Stimulated activated CD8-positive, alpha-beta memory T cell treated with anti-CD3 and anti-CD28 coated beads, Interleukin-15, amount 100 ng/mL, for 48 hours (primary cell): ENCODE measurements at regions not wholly inside any gene's neighbourhood (a gene's known extent, or its start where the extent isn't known, plus 50 kb on each side); places are given as distances from the start of the nearest gene placed in this dataset.

ENCODE experiments used
- DNase-seq, 2 donors: peaks; one replicate each; pipeline ENCODE4 v3.0.0-alpha.2; 2020; ENCODE audit warnings: low read depth in 2 of 2

DNA sequence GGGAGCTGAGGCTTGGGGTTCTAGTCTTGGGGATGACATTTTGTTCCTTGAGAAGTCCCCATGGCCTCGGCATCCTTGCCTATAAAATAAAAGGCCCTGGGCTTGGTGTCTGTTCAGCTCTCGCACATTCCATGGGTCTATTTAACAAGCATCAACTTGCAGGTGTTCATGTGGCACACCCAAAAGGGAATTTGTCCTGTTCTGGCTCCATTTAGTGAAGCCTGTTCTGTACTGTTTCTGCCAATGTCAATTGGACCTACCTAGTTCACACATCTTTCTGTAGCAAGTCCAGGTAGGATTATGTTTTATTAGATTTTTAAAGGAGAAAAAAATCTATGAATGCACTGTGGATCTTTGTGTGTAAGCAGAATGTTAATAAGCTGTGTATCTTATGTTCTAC is 262.0 kb downstream of the HIVEP2 start:
- no peak for DNase-seq

DNA sequence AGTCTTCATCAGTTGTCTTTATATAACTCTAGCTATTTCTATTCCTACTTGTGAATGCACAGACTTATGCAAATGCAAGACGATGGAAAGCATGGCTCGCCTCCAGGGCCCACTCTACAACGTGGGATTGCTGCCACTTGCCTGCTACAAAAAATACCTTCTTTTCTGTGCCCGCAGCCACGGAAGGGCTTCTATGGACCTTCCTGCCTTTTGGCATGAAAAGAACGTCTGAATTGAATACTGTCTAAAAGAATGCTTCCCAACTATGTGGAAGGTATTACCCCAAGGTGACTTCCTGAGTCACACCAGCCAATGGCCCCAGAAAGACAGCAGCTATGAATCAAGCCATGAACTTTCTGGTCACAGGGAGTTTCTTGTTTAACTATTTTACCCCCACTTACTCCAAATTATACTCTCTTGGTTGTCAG is 261.2 kb downstream of the HIVEP2 start:
- DNase-seq, result no peak

DNA sequence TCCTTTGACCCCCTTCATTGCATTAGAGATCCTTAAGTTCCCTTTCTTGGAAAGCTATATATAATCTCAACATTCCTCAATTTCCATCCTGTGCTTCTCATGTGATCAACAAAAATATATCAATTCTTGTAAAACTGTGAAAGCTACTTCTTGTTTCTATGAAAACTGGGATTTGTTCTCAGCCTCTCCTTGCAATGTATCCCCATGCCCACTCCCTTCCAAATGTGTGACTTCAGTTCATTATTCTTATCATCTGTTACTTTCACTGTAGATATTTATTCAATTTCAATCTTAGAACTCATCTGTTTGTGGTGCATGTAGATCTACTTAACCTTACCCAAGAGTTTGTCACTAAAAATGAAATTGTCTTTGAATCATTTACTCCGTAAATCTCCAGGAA is 260.6 kb downstream of the HIVEP2 start:
- no peak for DNase-seq

DNA sequence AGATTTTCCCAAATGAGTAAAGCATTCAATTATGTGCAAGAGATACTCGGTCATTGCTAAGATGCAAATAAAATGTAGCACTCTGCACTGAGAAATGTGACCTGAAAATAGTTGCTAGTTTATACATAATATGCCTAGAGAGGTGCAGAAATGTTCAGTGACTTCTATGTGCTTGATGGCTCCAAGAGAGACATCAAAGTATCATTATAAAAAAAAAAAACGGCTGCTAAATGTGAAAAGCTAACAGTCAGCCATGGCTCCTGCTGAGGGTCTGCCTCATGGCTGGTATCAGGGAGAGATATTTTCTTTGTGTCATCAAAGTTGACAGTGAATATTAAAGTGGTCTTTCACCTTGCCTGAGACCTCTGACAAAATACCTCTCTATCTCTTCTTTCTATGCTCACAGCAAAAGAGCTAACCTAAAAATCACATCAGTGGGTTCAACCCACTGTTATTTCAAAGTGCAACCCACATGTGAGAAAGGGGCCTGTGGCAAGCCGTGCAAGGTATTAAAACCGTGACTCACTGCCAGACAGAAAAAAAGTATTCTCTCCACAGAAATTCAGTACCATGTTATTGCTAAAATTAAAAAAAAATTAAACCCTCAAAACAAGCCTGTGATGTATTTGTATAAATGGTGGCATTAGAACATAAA is 259.0 kb downstream of the HIVEP2 start:
- DNase-seq, result no peak

DNA sequence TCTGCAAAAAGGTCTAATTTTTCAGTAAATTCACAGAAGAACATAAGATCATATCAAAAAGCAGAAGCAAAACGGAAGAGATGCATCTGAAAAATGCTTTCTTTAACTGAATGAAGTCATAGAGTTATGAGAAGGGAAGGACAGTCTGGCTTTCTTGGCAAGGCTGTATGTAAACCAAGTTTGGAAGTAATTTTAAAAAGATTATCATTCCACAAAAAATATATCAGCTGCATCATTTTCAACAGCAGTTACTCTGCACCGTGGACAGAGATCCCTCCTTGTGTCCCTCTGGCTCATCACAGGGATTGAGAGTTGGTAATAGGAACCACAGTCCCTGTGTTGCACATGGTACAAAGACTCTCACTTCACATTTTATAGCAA is 258.5 kb downstream of the HIVEP2 start:
- no peak for DNase-seq

DNA sequence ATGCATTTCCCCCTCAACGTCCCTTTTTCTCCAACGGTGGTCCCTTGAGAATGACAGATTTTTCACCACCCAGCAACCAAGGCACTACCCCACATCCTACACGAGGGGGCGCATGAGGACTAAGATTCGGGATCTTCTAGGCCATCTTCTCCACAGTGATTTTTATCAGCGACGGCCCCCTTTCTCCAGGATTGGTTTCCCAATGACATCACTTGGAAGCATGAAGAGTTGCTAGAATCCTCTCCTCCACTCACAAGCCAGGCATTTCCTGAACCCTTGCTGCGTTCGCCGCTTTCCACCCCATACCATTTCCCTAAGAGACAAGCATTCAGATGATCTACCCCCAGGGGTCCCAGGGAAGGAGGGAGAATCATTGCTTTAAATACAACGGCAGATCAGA is 252.0 kb downstream of the HIVEP2 start:
- peak; percentile 22 to 24 for DNase-seq

DNA sequence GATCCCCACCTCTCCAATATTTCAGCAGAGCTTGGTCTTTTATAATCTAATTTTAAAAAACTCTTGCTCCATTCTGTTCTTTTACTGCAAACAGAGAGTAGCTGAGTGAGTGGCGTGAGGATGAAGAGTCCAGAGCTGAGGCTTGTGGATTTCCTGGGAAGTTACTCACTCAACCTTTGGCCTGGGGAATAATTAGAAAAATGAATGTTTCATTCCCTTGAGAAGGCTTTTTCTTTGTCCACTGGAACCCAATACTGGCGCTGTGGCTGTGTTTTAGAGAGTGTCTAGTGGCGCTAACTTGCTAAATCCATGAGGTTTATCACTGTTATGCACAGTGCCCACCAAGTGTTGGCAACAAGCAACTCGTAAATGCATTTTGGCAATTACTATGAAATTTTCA is 251.5 kb downstream of the HIVEP2 start:
- no peak for DNase-seq

DNA sequence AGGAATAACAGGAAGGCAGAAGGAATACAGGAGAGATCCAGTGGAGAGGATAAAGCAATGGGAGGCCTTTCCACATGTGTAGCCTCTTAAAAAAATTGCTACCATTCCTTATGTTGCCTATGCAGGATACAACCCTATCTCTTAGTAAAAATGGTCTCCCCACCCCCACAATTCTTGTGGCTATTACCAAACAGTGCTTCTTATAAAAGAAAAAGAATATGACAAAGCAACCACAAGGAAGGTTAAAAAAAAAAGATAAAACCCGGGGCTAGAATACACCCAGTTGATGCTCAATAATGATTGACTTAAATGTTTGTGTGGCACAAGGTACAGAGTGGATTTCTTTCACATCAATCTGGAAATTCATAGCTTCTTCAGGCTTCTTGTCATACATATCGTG is 250.9 kb downstream of the HIVEP2 start:
- DNase-seq, result no peak

DNA sequence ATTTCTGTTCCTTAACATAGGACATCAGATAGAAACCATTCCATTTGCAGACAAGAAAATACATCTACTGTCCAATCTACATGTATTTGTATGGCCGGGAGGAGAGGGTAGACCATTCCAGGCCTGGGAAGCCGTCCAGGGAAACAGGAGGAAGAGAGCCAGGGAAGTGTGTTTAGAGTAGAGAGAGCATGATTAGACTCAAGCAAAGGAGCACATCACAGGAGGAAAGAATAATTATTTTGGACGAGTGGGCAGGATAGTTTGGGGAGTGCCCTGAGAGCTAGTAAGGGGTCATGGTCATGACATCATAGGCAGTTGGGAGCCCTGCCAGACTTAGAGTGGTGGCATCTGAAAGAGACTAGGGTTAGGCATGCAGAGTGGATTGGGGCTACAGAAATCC is 250.0 kb downstream of the HIVEP2 start:
- DNase-seq, result no peak

DNA sequence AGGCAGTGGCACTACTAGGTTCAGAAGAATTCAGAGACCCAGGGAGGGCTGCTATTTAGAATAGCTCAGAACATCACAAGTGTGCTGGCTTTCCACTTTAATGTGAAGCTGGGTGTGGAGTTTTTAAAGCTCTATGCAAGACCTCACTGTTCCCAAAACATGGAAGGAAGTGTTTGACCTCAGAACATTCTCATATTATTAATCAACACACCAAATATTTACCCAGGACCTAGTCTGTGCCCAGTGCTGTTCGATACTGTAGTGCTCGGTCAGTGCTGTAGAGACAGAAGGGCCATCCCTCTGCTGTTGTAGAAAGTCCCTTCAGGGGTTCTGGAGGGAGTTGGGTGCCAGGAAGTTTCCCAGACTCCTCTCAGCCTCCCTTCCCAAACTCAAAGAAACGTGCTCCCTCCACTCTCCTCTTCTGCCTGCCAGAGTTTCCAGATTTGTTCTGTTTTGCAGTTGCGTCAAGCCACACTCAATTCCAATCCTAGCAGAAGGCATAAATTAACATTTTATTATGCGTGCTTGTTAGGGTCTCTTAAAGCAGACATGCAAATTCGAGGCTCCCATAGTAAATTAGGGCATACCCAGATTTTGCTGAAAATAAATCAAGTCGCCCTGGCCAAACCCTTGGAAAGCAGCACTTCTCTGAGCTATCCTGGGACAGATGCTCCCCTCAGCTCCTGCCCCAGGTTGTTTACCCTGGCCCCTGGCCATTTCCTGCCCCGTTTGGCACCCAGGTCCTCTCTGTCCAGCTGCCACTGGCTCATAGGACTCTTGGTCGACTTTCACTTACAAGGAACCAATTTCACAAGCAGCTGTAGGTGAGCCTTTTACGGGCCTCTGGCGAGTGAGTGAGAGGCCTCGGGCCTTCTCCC is 248.6 kb downstream of the HIVEP2 start:
- DNase-seq, result no peak

DNA sequence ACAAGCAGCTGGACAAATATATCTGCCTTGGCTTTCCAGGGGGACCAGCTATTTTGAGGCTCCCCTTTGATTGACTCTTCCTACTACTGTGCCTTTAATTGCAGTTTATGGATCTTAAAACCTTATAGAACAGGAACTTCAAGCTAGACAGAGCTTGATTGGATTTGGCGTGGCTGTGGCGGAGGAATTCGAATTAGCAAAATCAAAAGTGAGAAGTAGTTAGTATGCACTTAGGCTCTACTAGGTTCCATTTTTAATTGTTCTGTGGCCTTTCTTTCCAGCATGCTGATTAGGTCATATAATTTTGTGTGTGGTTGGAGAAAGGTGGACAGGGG is 248.0 kb downstream of the HIVEP2 start:
- DNase-seq, result no peak

DNA sequence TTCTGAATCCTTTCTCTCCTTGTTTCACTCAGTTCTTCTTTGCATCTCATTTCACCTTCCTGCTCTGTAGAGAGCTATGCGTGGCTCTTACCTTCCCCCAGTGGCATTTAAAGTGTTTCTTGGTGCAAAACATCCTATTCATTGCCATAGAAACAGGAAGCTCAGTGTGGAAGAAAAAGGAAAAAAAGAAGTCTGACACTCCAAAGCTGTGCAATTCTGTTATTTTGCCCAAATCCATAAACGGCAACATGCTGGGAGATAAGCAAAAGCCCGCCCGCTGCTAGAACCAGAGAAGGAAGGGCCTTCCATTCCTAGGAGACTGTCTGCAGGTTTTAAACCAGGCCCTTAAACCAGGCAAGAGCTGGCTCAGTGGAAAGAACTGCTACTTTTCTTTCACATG is 247.1 kb downstream of the HIVEP2 start:
- DNase-seq, result no peak

DNA sequence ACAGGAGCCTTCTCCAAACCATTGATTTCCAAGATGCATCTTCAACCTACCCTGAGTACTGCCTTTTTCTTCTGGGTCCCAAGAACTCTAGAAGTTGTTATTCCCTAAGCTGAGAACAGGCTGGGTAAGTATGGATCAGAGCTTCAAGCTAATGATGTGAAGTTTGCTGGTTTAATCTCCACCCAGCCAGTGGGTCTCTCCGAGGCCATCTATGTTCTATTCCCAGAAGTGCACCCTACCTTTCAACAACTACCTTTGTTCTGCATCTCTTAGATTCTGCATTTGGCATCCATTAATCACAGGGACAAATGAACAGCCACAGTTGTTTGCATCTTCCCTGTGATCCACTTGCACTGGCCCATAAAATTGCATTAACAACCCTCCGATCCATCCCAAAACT is 246.2 kb downstream of the HIVEP2 start:
- DNase-seq, result no peak

DNA sequence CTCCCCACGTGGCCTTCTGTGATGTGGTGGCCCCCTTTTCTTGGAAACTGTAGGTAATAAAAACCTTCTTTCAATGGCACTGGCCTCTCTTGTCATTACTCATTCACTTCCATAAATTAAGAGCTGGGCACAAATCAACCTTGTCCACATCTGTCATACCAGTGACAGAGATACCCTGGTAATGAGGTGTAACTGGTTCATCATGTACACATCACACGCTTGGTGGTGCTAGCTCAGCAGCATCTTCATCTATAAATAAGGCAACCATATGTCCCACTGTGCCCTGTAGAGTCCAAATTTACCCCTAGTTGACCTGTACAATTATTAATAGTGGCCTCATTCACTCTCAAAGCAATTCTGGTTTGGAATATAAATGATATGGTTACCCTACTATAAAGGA is 245.6 kb downstream of the HIVEP2 start:
- no peak for DNase-seq

DNA sequence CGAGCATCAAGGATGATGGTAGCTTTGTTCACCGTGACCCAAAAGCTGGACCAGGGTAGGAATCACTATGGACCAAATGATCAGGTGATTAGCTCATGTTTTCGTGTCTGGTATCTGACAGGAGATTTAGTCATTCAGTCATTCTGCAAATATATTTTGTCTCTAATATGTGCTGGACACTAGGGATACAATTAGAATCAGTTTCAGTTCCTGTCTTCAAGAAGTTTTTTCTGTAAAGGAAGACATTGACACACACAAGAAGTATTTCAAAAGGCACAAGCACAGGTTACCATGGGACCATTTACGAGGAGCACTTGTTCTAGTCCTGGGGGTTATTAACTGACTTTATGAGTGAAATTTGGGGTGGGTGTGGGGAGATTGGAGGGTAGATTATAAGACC is 244.9 kb downstream of the HIVEP2 start:
- no peak for DNase-seq

DNA sequence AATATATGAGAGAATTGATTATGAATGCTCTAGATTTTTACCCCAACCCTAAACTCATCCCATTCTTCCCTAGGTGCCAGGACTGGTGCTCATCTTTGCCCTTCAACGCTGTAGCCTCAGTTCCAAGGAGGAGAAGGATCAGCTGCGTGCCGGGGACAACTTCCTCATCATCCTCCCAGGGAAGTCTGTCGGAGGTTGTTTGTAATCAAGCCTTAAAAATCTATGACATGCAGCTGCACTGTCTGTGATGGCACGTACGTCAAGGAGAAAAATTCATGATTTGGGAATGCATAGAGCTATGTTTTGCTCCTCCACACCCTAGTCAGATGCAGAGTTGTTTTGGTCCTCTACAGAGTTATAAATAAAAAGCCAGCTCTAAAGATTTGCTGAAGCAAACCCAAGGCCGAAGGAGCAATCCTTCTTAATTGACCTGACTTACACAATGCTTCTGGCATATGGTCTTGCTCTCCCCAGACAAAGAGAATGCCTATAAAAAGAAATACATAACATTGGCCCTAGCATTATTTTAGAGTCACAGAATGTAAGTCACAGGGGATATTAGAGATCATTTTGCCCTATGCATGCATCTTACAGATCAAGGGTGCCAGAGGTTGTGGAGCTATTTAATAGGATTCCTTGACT is 244.2 kb downstream of the HIVEP2 start:
- no peak for DNase-seq
